SW480 (cell line): ENCODE measurements at regions not wholly inside any gene's neighbourhood (a gene's known extent, or its start where the extent isn't known, plus 50 kb on each side); places are given as distances from the start of the nearest gene placed in this dataset.

Experiments
- DNase-seq: peaks from one replicate; pipeline ENCODE4 v3.0.0-alpha.2; 2016; ENCODE audit warnings: low spot score

- no peak for DNase-seq
Observed at GRCh38 chr3:40817017-40817416, 292.3 kb downstream of the ZNF621 start.

- no peak for DNase-seq
Observed at GRCh38 chr3:40821315-40821714, 296.6 kb downstream of the ZNF621 start.

GRCh38 chr3:40827226-40827625 is 302.5 kb downstream of the ZNF621 start:
- no peak for DNase-seq

- peak; percentile 54 for DNase-seq
Observed at GRCh38 chr3:40827942-40828688, 303.4 kb downstream of the ZNF621 start.

GRCh38 chr3:40828741-40829415 is 304.1 kb downstream of the ZNF621 start:
- no peak for DNase-seq

GRCh38 chr3:40829876-40830275 is 305.1 kb downstream of the ZNF621 start:
- DNase-seq, result peak; percentile 26

- DNase-seq, result no peak
Observed at GRCh38 chr3:40837300-40837699, 312.5 kb downstream of the ZNF621 start.

- DNase-seq, result no peak
Observed at GRCh38 chr3:40841131-40841530, 316.4 kb downstream of the ZNF621 start.

- DNase-seq, result no peak
Observed at GRCh38 chr3:40841570-40842109, 316.9 kb downstream of the ZNF621 start.

- no peak for DNase-seq
Observed at GRCh38 chr3:40842714-40843113, 318.0 kb downstream of the ZNF621 start.

GRCh38 chr3:40843208-40843624 is 318.5 kb downstream of the ZNF621 start:
- DNase-seq, result no peak

GRCh38 chr3:40843851-40844548 is 319.2 kb downstream of the ZNF621 start:
- no peak for DNase-seq

GRCh38 chr3:40844896-40845295 is 320.1 kb downstream of the ZNF621 start:
- no peak for DNase-seq

GRCh38 chr3:40845447-40845846 is 320.7 kb downstream of the ZNF621 start:
- DNase-seq, result no peak

- DNase-seq, result no peak
Observed at GRCh38 chr3:40845916-40846315, 321.2 kb downstream of the ZNF621 start.

- no peak for DNase-seq
Observed at GRCh38 chr3:40846451-40846850, 321.7 kb downstream of the ZNF621 start.

- DNase-seq, result peak; percentile 88
Observed at GRCh38 chr3:40847551-40847992, 322.8 kb downstream of the ZNF621 start.

GRCh38 chr3:40848421-40848820 is 323.7 kb downstream of the ZNF621 start:
- DNase-seq, result no peak

GRCh38 chr3:40850861-40851260 is 326.1 kb downstream of the ZNF621 start:
- no peak for DNase-seq

GRCh38 chr3:40851836-40852235 is 327.1 kb downstream of the ZNF621 start:
- DNase-seq, result no peak

- no peak for DNase-seq
Observed at GRCh38 chr3:40852712-40853111, 328.0 kb downstream of the ZNF621 start.

- DNase-seq, result no peak
Observed at GRCh38 chr3:40853474-40853873, 328.7 kb downstream of the ZNF621 start.

- no peak for DNase-seq
Observed at GRCh38 chr3:40855871-40856270, 331.1 kb downstream of the ZNF621 start.
